NB4 (cell line): ENCODE measurements at regions not wholly inside any gene's neighbourhood (a gene's known extent, or its start where the extent isn't known, plus 50 kb on each side); places are given as distances from the start of the nearest gene placed in this dataset.

Source experiments
- MYC ChIP-seq: IDR thresholded peaks from 2 replicates; pipeline ENCODE4 v1.6.1; 2011; ENCODE audit warnings: low read depth, low read length
- TF ChIP-seq, protein P1 (sequence below): IDR thresholded peaks from one replicate; pipeline ENCODE4 v1.5.1; 2012; ENCODE audit warnings: low read depth, low read length

DNA sequence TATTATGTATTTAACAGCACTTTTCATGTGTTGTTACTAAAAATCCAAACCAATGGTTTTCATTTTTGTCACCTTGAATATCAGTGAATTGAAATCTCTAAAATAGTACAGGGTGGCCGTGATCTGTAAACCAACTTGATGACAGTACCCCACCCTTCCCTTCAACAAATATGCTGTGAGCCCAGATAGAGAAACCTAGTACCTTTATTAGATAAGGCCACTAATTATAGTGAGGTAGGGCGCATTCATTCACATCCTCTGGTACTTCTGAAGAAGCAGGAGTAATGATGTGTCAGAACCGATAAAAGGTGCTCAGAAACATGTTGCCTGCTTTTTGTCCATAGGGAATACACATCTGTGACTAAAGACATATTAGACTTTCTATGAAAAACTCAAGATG, 409.5 kb downstream of the GJA1 start:
- TF ChIP-seq MYC: no peak
- TF ChIP-seq, protein P1, sequence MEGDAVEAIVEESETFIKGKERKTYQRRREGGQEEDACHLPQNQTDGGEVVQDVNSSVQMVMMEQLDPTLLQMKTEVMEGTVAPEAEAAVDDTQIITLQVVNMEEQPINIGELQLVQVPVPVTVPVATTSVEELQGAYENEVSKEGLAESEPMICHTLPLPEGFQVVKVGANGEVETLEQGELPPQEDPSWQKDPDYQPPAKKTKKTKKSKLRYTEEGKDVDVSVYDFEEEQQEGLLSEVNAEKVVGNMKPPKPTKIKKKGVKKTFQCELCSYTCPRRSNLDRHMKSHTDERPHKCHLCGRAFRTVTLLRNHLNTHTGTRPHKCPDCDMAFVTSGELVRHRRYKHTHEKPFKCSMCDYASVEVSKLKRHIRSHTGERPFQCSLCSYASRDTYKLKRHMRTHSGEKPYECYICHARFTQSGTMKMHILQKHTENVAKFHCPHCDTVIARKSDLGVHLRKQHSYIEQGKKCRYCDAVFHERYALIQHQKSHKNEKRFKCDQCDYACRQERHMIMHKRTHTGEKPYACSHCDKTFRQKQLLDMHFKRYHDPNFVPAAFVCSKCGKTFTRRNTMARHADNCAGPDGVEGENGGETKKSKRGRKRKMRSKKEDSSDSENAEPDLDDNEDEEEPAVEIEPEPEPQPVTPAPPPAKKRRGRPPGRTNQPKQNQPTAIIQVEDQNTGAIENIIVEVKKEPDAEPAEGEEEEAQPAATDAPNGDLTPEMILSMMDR: no peak
